ENCODE measurements at regions not wholly inside any gene's neighbourhood (a gene's known extent, or its start where the extent isn't known, plus 50 kb on each side); places are given as distances from the start of the nearest gene placed in this dataset.
"Not testable (repeated sequence)": the region's sequence is repeated elsewhere in the genome, so short reads cannot be mapped to it uniquely, and the experiment has no call there.

DNA sequence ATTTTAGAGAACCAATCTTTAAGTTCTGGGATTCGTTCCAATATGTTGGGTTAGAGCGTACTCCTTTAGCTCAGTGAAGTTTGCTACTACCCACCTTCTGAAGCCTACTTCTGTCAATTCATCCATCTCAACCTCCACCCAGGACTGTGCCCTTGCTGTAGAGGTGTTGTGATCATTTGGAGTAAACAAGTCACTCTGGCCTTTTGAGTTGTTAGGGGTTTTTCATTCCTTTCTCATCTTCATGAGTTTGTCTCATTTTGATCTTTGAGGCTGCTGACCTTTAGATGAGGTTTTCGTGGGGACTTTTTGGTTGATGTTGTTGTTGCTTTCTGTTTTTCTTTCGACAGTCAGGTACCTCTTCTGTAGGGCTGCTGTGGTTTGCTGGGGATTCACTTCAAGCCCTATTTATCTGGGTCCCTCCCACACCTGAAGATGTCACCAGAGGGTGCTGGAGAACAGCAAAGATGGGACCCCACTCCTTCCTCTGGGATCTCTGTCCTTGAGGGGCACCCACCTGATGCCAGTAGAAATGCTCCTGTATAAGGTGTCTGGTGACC, 158.4 kb downstream of the ANKRD36B start:
- H3K4me1 ChIP-seq (ENCODE audit: control insufficient read depth, insufficient read depth, low read length, unreplicated experiment); H3K27ac ChIP-seq (ENCODE audit: low read depth, low read length); H3K4me3 ChIP-seq (ENCODE audit: low read depth, low read length); H3K79me2 ChIP-seq (ENCODE audit: control insufficient read depth, insufficient read depth, low read length, unreplicated experiment); H2AFZ ChIP-seq (ENCODE audit: low read length, unreplicated experiment); H3K36me3 ChIP-seq (ENCODE audit: insufficient read depth, low read length); H3K27me3 ChIP-seq (ENCODE audit: insufficient read depth, low read length): not testable (repeated sequence)

- not testable (repeated sequence) for H2AFZ ChIP-seq (ENCODE audit: low read length, unreplicated experiment); H3K36me3 ChIP-seq (ENCODE audit: insufficient read depth, low read length); H3K27me3 ChIP-seq (ENCODE audit: insufficient read depth, low read length); H3K4me3 ChIP-seq (ENCODE audit: low read depth, low read length); H3K27ac ChIP-seq (ENCODE audit: low read depth, low read length); H3K4me1 ChIP-seq (ENCODE audit: control insufficient read depth, insufficient read depth, low read length, unreplicated experiment); H3K79me2 ChIP-seq (ENCODE audit: control insufficient read depth, insufficient read depth, low read length, unreplicated experiment)
These were observed 167.3 kb downstream of the ANKRD36B start for GRCh38 chr2:97422376-97422775.

DNA sequence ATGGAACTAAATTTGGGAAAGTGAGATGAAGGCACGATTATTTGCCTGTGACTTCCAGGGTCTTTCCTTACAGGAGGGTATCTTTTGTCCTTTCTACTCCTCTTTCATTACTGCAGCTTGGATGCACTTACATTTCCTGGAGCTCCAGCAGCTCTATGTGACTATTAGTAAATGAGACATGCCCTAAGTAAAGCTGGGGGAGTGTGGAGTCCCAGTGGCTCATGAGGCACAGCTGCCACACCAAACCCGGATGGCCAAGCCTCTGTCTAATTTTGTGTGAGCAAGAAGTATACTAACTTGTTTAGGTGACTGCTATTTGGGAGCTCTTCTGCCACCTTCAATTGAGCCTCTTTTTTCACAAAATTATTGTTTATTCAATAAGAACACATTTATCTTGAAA, 183.3 kb downstream of the ANKRD36B start:
- H3K4me3 ChIP-seq (ENCODE audit: low read depth, low read length); H3K36me3 ChIP-seq (ENCODE audit: insufficient read depth, low read length); H3K27me3 ChIP-seq (ENCODE audit: insufficient read depth, low read length); H3K4me1 ChIP-seq (ENCODE audit: control insufficient read depth, insufficient read depth, low read length, unreplicated experiment); H3K79me2 ChIP-seq (ENCODE audit: control insufficient read depth, insufficient read depth, low read length, unreplicated experiment); H2AFZ ChIP-seq (ENCODE audit: low read length, unreplicated experiment); H3K27ac ChIP-seq (ENCODE audit: low read depth, low read length): not testable (repeated sequence)

GRCh38 chr2:97405172-97405737, 184.4 kb downstream of the ANKRD36B start:
- H3K36me3 ChIP-seq (ENCODE audit: insufficient read depth, low read length); H3K4me1 ChIP-seq (ENCODE audit: control insufficient read depth, insufficient read depth, low read length, unreplicated experiment); H2AFZ ChIP-seq (ENCODE audit: low read length, unreplicated experiment); H3K79me2 ChIP-seq (ENCODE audit: control insufficient read depth, insufficient read depth, low read length, unreplicated experiment); H3K27ac ChIP-seq (ENCODE audit: low read depth, low read length); H3K4me3 ChIP-seq (ENCODE audit: low read depth, low read length); H3K27me3 ChIP-seq (ENCODE audit: insufficient read depth, low read length): not testable (repeated sequence)

DNA sequence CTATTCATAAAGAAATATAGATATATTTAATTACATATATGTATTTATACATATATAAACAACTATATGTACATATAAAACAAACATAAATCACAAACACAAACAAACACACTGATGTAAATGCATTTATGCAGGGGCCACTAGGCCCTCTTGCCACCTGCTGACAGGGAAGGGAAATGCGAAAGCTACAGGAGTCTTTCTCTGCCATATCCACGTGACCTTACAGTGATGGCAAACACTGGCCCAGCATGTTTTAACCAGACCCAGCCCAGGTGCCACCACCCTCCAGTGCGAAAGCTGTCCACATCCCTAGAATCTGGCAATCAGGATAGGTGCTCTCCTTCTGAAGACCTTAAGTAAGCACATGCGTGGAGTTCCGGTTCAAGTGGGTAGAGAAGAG, 187.0 kb downstream of the ANKRD36B start:
- H3K79me2 ChIP-seq (ENCODE audit: control insufficient read depth, insufficient read depth, low read length, unreplicated experiment); H3K36me3 ChIP-seq (ENCODE audit: insufficient read depth, low read length); H3K4me3 ChIP-seq (ENCODE audit: low read depth, low read length); H2AFZ ChIP-seq (ENCODE audit: low read length, unreplicated experiment); H3K4me1 ChIP-seq (ENCODE audit: control insufficient read depth, insufficient read depth, low read length, unreplicated experiment); H3K27ac ChIP-seq (ENCODE audit: low read depth, low read length); H3K27me3 ChIP-seq (ENCODE audit: insufficient read depth, low read length): not testable (repeated sequence)

- not testable (repeated sequence) for H2AFZ ChIP-seq (ENCODE audit: low read length, unreplicated experiment); H3K27ac ChIP-seq (ENCODE audit: low read depth, low read length); H3K36me3 ChIP-seq (ENCODE audit: insufficient read depth, low read length); H3K4me3 ChIP-seq (ENCODE audit: low read depth, low read length); H3K4me1 ChIP-seq (ENCODE audit: control insufficient read depth, insufficient read depth, low read length, unreplicated experiment); H3K27me3 ChIP-seq (ENCODE audit: insufficient read depth, low read length); H3K79me2 ChIP-seq (ENCODE audit: control insufficient read depth, insufficient read depth, low read length, unreplicated experiment)
These were observed 194.0 kb downstream of the ANKRD36B start for GRCh38 chr2:97395691-97396090.

DNA sequence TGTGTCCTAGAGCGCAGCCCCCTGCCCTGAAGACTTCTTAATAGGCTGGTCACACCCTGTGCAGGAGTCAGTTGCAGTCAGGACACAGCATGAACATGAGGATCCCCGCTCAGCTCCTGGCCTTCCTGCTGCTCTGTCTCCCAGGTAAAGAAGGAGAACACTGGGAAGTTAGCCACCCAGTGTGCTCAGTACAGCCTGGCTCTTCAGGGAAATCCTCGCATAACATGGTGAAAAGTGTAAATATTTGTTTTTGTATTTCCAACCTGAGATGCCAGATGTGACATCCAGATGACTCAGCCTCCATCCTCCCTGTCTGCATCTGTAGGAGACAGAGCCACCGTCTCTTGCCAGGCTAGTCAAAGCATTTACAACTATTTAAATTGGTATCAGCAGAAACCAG, 203.9 kb downstream of the ANKRD36B start:
- H3K27me3 ChIP-seq (ENCODE audit: insufficient read depth, low read length); H3K36me3 ChIP-seq (ENCODE audit: insufficient read depth, low read length); H3K4me3 ChIP-seq (ENCODE audit: low read depth, low read length); H2AFZ ChIP-seq (ENCODE audit: low read length, unreplicated experiment); H3K4me1 ChIP-seq (ENCODE audit: control insufficient read depth, insufficient read depth, low read length, unreplicated experiment); H3K79me2 ChIP-seq (ENCODE audit: control insufficient read depth, insufficient read depth, low read length, unreplicated experiment); H3K27ac ChIP-seq (ENCODE audit: low read depth, low read length): not testable (repeated sequence)

DNA sequence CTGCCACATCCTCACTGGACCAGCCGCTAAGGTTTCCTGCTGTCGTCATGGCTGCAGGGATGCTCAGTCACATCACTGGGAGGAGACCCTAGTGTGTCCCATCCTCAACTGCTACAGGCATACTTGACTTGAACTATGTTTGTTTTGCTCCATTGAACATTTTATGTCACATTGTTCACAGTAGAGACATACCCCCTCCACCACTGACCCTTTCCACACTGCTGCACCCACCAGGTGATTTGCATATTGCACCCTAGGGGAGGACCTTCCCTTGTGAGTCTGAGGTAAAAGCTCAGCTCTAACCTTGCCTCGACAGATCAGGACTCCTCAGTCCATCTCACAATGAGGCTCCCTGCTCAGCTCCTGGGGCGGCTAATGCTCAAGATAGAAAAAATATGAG, 213.8 kb downstream of the ANKRD36B start:
- H3K79me2 ChIP-seq (ENCODE audit: control insufficient read depth, insufficient read depth, low read length, unreplicated experiment); H3K4me3 ChIP-seq (ENCODE audit: low read depth, low read length); H2AFZ ChIP-seq (ENCODE audit: low read length, unreplicated experiment); H3K36me3 ChIP-seq (ENCODE audit: insufficient read depth, low read length); H3K4me1 ChIP-seq (ENCODE audit: control insufficient read depth, insufficient read depth, low read length, unreplicated experiment); H3K27ac ChIP-seq (ENCODE audit: low read depth, low read length); H3K27me3 ChIP-seq (ENCODE audit: insufficient read depth, low read length): not testable (repeated sequence)

DNA sequence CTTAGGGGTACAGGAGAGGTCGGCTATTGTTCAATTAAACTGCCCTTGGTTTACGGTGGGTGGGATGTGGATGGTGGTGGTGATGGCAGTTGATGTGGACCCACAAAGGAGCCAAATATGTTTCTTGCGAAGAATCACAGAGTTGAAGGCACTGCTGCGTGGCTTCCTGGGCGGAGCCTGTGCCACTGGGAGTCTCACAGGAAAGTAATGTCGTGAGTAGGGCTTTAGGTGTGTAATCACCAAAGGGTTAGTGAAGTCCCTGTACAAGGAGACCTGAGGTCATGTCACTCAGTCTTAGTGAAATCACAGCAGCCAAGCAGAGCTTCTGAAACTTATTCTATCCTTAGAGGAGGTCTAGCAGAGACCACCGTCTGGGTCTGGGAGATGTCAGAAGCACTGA, 215.3 kb downstream of the ANKRD36B start:
- H3K4me1 ChIP-seq (ENCODE audit: control insufficient read depth, insufficient read depth, low read length, unreplicated experiment); H3K27ac ChIP-seq (ENCODE audit: low read depth, low read length); H3K4me3 ChIP-seq (ENCODE audit: low read depth, low read length); H2AFZ ChIP-seq (ENCODE audit: low read length, unreplicated experiment); H3K36me3 ChIP-seq (ENCODE audit: insufficient read depth, low read length); H3K27me3 ChIP-seq (ENCODE audit: insufficient read depth, low read length); H3K79me2 ChIP-seq (ENCODE audit: control insufficient read depth, insufficient read depth, low read length, unreplicated experiment): not testable (repeated sequence)

DNA sequence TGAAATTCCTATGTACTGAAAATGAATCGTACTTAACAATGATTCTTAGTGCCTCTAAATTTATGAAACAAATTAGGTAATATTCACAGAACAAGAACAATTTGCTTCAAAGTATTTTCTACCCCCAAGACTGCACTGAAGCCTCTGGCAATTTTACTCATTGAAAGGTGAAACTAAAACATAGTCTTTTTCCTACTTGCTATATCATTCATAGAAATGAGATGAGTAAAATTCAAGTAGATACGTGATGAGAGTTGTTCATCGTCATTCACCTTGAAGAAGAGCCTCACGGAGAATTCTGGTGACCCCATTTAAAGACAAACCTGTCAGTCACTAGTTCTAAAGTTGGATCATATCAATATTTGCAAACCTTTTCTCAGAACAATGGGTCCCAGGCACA, 226.5 kb downstream of the ANKRD36B start:
- not testable (repeated sequence) for H3K4me3 ChIP-seq (ENCODE audit: low read depth, low read length); H3K4me1 ChIP-seq (ENCODE audit: control insufficient read depth, insufficient read depth, low read length, unreplicated experiment); H3K36me3 ChIP-seq (ENCODE audit: insufficient read depth, low read length); H2AFZ ChIP-seq (ENCODE audit: low read length, unreplicated experiment); H3K27ac ChIP-seq (ENCODE audit: low read depth, low read length); H3K79me2 ChIP-seq (ENCODE audit: control insufficient read depth, insufficient read depth, low read length, unreplicated experiment)
- H3K27me3 ChIP-seq (ENCODE audit: insufficient read depth, low read length), result peaks cover 22% of the 10 kb centered on the region

DNA sequence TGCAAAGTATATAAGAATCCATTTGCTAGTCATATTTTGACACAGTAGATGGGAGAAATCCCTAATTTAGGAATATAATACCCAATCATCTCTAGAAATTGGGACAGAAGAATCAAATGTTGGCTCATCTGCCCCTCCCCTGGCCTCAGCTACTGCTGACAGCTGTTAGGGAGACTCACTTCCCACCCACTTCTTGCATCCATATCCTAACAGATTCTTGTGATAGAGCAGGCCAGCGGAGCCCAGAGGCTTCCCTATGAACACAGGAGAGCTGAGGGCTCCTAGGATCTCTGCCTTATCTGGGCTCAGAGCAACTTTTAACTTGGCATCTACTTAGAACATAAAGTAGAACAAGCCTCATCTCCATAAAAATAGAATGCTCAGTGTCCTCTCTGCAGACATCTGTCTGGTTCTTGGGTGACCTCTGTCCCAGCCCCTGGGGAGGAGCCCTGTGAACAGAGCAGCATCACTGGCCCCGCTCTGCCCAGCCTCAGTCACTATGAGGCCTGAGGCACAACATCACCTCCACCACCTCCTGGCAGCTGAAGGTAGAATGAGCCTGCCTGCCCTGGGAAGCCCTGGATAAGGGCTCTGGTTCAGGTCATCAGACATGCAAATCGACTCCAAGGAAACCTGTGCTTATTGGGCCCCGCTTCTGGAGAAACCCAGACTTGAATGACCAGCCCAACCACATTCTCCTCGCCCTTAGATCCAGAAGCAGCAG, 229.7 kb downstream of the ANKRD36B start:
- H3K4me3 ChIP-seq (ENCODE audit: low read depth, low read length), result no peak overlapping the region
- no peaks in the 10 kb centered on the region for H3K79me2 ChIP-seq (ENCODE audit: control insufficient read depth, insufficient read depth, low read length, unreplicated experiment)
- peaks cover 53% of the 10 kb centered on the region for H3K27me3 ChIP-seq (ENCODE audit: insufficient read depth, low read length)
- no peak overlapping the region for H3K27ac ChIP-seq (ENCODE audit: low read depth, low read length)
- no peaks in the 10 kb centered on the region for H3K36me3 ChIP-seq (ENCODE audit: insufficient read depth, low read length)
- H2AFZ ChIP-seq (ENCODE audit: low read length, unreplicated experiment), result no peak overlapping the region
- H3K4me1 ChIP-seq (ENCODE audit: control insufficient read depth, insufficient read depth, low read length, unreplicated experiment), result no peaks in the 10 kb centered on the region

All from ACC112 (cell line).